ENCODE measurements at regions not wholly inside any gene's neighbourhood (a gene's known extent, or its start where the extent isn't known, plus 50 kb on each side); places are given as distances from the start of the nearest gene placed in this dataset.

GRCh38 chr15:70362350-70362749 lies 264.6 kb upstream of the TLE3 start:
- Histone ChIP-seq H3K4me3 (ENCODE audit: low read length in 3 of 3) (no peak overlapping the region), H3K9me3 (ENCODE audit: control insufficient read depth in 3 of 3, low read length in 3 of 3) (peaks cover 0 to 4% (median 0%) of the 10 kb centered on the region in 3 donors), H3K27ac (ENCODE audit: low read depth, low read length) (no peak overlapping the region), H3K9ac (ENCODE audit: low read depth in 1 of 3, low read length in 3 of 3) (no peak overlapping the region), H3K27me3 (ENCODE audit: control insufficient read depth in 3 of 3, insufficient read depth in 3 of 3, low read length in 3 of 3) (peaks cover 0 to 4% (median 2%) of the 10 kb centered on the region in 3 donors), H3K4me1 (ENCODE audit: control insufficient read depth in 3 of 3, insufficient read depth in 3 of 3, low read length in 3 of 3) (no peaks in the 10 kb centered on the region), H3K36me3 (ENCODE audit: control insufficient read depth in 3 of 3, insufficient read depth in 3 of 3, low read length in 3 of 3) (no peaks in the 10 kb centered on the region)

- peaks cover 0 to 4% (median 0%) of the 10 kb centered on the region in 3 donors for H3K9me3 ChIP-seq (ENCODE audit: control insufficient read depth in 3 of 3, low read length in 3 of 3)
- H3K36me3 ChIP-seq (ENCODE audit: control insufficient read depth in 3 of 3, insufficient read depth in 3 of 3, low read length in 3 of 3), result no peaks in the 10 kb centered on the region
- H3K27me3 ChIP-seq (ENCODE audit: control insufficient read depth in 3 of 3, insufficient read depth in 3 of 3, low read length in 3 of 3), result peaks cover 0 to 4% (median 2%) of the 10 kb centered on the region in 3 donors
- no peaks in the 10 kb centered on the region for H3K4me1 ChIP-seq (ENCODE audit: control insufficient read depth in 3 of 3, insufficient read depth in 3 of 3, low read length in 3 of 3)
- no peak overlapping the region for H3K4me3 ChIP-seq (ENCODE audit: low read length in 3 of 3)
- H3K27ac ChIP-seq (ENCODE audit: low read depth, low read length), result no peak overlapping the region
- no peak overlapping the region for H3K9ac ChIP-seq (ENCODE audit: low read depth in 1 of 3, low read length in 3 of 3)
These were observed 264.2 kb upstream of the TLE3 start for GRCh38 chr15:70361891-70362290.

- Histone ChIP-seq H3K36me3 (ENCODE audit: control insufficient read depth in 3 of 3, insufficient read depth in 3 of 3, low read length in 3 of 3) (no peaks in the 10 kb centered on the region), H3K27me3 (ENCODE audit: control insufficient read depth in 3 of 3, insufficient read depth in 3 of 3, low read length in 3 of 3) (peaks cover 2 to 4% (median 3%) of the 10 kb centered on the region in 3 donors), H3K9me3 (ENCODE audit: control insufficient read depth in 3 of 3, low read length in 3 of 3) (peaks cover 0 to 4% (median 0%) of the 10 kb centered on the region in 3 donors), H3K27ac (ENCODE audit: low read depth, low read length) (no peak overlapping the region), H3K4me3 (ENCODE audit: low read length in 3 of 3) (no peak overlapping the region), H3K4me1 (ENCODE audit: control insufficient read depth in 3 of 3, insufficient read depth in 3 of 3, low read length in 3 of 3) (no peaks in the 10 kb centered on the region), H3K9ac (ENCODE audit: low read depth in 1 of 3, low read length in 3 of 3) (no peak overlapping the region)
These were observed 263.4 kb upstream of the TLE3 start for GRCh38 chr15:70361106-70361505.

DNA sequence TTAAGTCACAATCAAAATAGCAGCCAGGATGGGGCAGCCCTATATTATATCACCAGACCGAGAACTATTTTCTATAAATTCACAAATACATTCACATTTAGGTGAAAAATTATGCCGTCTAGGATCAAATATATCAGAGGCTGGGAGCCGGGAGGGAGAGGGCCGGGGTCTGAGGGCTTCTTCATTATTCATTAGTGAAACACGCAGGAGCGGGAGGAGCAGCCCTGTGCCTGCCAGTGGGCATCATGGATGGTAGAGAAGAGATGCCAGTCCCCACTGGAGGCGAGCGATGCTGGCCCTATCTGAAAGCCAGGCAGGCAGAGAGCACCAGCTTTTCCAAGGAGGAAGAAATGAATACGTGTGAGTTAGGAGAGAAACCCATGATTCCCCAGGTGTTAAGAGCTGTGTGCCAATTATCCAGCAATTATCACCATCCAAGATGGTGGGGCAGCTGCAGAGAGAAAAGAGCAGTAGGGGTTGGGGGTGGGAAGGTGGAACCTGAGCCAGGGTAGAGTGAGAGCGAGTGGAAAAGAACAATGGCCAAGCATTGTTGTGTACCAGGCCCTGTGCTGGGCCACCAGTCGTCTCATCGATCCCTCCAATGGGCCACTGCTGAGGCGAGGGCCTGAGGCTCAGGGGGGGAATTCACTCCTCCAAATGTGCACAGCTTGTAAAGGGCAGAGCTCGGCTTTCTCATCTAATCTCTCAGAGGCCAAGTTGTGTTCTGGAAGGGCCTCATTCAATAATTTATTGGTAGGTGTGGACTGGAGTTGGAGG lies 261.3 kb upstream of the TLE3 start:
- Histone ChIP-seq H3K36me3 (ENCODE audit: control insufficient read depth in 3 of 3, insufficient read depth in 3 of 3, low read length in 3 of 3) (no peaks in the 10 kb centered on the region), H3K9me3 (ENCODE audit: control insufficient read depth in 3 of 3, low read length in 3 of 3) (no peaks in the 10 kb centered on the region), H3K27me3 (ENCODE audit: control insufficient read depth in 3 of 3, insufficient read depth in 3 of 3, low read length in 3 of 3) (peaks cover 2 to 5% (median 4%) of the 10 kb centered on the region in 3 donors), H3K9ac (ENCODE audit: low read depth in 1 of 3, low read length in 3 of 3) (no peak overlapping the region), H3K27ac (ENCODE audit: low read depth, low read length) (no peak overlapping the region), H3K4me1 (ENCODE audit: control insufficient read depth in 3 of 3, insufficient read depth in 3 of 3, low read length in 3 of 3) (no peaks in the 10 kb centered on the region), H3K4me3 (ENCODE audit: low read length in 3 of 3) (no peak overlapping the region)

GRCh38 chr15:70358011-70358819 lies 260.5 kb upstream of the TLE3 start:
- no peak overlapping the region for H3K4me3 ChIP-seq (ENCODE audit: low read length in 3 of 3)
- H3K27ac ChIP-seq (ENCODE audit: low read depth, low read length), result no peak overlapping the region
- no peaks in the 10 kb centered on the region for H3K36me3 ChIP-seq (ENCODE audit: control insufficient read depth in 3 of 3, insufficient read depth in 3 of 3, low read length in 3 of 3)
- no peaks in the 10 kb centered on the region for H3K4me1 ChIP-seq (ENCODE audit: control insufficient read depth in 3 of 3, insufficient read depth in 3 of 3, low read length in 3 of 3)
- no peak overlapping the region for H3K9ac ChIP-seq (ENCODE audit: low read depth in 1 of 3, low read length in 3 of 3)
- peaks cover 2 to 5% (median 4%) of the 10 kb centered on the region in 3 donors for H3K27me3 ChIP-seq (ENCODE audit: control insufficient read depth in 3 of 3, insufficient read depth in 3 of 3, low read length in 3 of 3)
- no peaks in the 10 kb centered on the region for H3K9me3 ChIP-seq (ENCODE audit: control insufficient read depth in 3 of 3, low read length in 3 of 3)

- peaks cover 2 to 5% (median 2%) of the 10 kb centered on the region in 3 donors for H3K27me3 ChIP-seq (ENCODE audit: control insufficient read depth in 3 of 3, insufficient read depth in 3 of 3, low read length in 3 of 3)
These were observed 259.7 kb upstream of the TLE3 start for GRCh38 chr15:70357453-70357852.

DNA sequence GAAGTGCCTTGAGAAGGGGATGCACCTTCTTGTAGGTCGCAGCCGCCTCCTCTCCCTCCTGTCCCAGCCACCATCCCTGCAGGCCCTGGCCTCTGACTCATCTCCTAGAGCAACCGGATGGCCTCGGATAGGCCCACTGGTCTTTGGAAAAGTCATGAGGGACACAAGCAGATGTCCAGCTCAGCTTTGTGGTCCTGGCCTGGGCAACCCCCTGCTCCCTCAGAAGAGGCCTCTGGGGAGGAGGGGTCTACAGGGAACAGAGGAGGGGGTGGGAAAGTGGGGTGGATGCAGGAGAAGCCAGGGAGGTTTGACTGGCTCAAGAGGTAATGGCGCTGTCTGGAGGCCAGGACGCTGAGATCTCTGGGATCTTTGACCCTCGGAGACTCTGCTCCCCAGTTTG lies 259.2 kb upstream of the TLE3 start:
- H3K4me1 ChIP-seq (ENCODE audit: control insufficient read depth in 3 of 3, insufficient read depth in 3 of 3, low read length in 3 of 3), result no peaks in the 10 kb centered on the region
- H3K27ac ChIP-seq (ENCODE audit: low read depth, low read length), result no peak overlapping the region
- H3K27me3 ChIP-seq (ENCODE audit: control insufficient read depth in 3 of 3, insufficient read depth in 3 of 3, low read length in 3 of 3), result peaks cover 0 to 5% (median 3%) of the 10 kb centered on the region in 3 donors
- H3K36me3 ChIP-seq (ENCODE audit: control insufficient read depth in 3 of 3, insufficient read depth in 3 of 3, low read length in 3 of 3), result no peaks in the 10 kb centered on the region
- H3K9ac ChIP-seq (ENCODE audit: low read depth in 1 of 3, low read length in 3 of 3), result no peak overlapping the region
- no peaks in the 10 kb centered on the region for H3K9me3 ChIP-seq (ENCODE audit: control insufficient read depth in 3 of 3, low read length in 3 of 3)
- no peak overlapping the region for H3K4me3 ChIP-seq (ENCODE audit: low read length in 3 of 3)

More at GRCh38 chr15:70357453-70357852, 259.7 kb upstream of the TLE3 start:
- H3K36me3 ChIP-seq (ENCODE audit: control insufficient read depth in 3 of 3, insufficient read depth in 3 of 3, low read length in 3 of 3), result no peaks in the 10 kb centered on the region
- H3K27ac ChIP-seq (ENCODE audit: low read depth, low read length), result no peak overlapping the region
- H3K9ac ChIP-seq (ENCODE audit: low read depth in 1 of 3, low read length in 3 of 3), result no peak overlapping the region
- no peaks in the 10 kb centered on the region for H3K9me3 ChIP-seq (ENCODE audit: control insufficient read depth in 3 of 3, low read length in 3 of 3)
- no peaks in the 10 kb centered on the region for H3K4me1 ChIP-seq (ENCODE audit: control insufficient read depth in 3 of 3, insufficient read depth in 3 of 3, low read length in 3 of 3)
- H3K4me3 ChIP-seq (ENCODE audit: low read length in 3 of 3), result no peak overlapping the region

GRCh38 chr15:70356062-70356860 lies 258.5 kb upstream of the TLE3 start:
- Histone ChIP-seq H3K4me1 (ENCODE audit: control insufficient read depth in 3 of 3, insufficient read depth in 3 of 3, low read length in 3 of 3) (no peaks in the 10 kb centered on the region), H3K9ac (ENCODE audit: low read depth in 1 of 3, low read length in 3 of 3) (no peak overlapping the region), H3K36me3 (ENCODE audit: control insufficient read depth in 3 of 3, insufficient read depth in 3 of 3, low read length in 3 of 3) (no peaks in the 10 kb centered on the region), H3K27ac (ENCODE audit: low read depth, low read length) (no peak overlapping the region), H3K9me3 (ENCODE audit: control insufficient read depth in 3 of 3, low read length in 3 of 3) (no peaks in the 10 kb centered on the region), H3K4me3 (ENCODE audit: low read length in 3 of 3) (no peak overlapping the region), H3K27me3 (ENCODE audit: control insufficient read depth in 3 of 3, insufficient read depth in 3 of 3, low read length in 3 of 3) (peaks cover 0 to 5% (median 3%) of the 10 kb centered on the region in 3 donors)

DNA sequence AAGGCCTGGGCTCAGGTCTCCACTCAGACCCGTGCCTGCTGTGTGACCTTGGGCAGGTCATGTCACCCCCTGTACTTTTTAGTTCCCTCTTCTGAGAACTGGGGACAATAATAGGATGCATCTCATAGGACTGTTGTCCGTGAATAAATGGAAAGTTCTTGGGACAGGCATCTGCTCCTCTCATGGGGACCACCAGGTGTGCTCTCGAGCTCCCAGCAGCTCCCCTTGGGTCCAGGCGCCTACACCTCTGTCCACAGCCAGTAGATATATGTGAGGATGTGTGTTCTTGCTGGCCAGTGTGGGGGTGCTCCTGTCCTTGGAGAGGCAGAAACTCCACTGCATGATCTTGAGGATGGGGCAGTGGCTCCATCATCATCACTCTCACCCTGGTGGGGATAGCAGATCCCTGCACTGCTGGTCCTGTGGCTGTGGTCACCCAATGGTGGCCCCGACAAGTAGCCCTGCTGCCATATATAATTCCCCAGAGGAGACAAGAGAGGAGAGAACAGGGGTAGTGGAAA lies 257.6 kb upstream of the TLE3 start:
- Histone ChIP-seq H3K9me3 (ENCODE audit: control insufficient read depth in 3 of 3, low read length in 3 of 3) (no peaks in the 10 kb centered on the region), H3K4me1 (ENCODE audit: control insufficient read depth in 3 of 3, insufficient read depth in 3 of 3, low read length in 3 of 3) (no peaks in the 10 kb centered on the region)

More for the DNA sequence above, 257.6 kb upstream of the TLE3 start:
- no peak overlapping the region for H3K27ac ChIP-seq (ENCODE audit: low read depth, low read length)
- no peaks in the 10 kb centered on the region for H3K36me3 ChIP-seq (ENCODE audit: control insufficient read depth in 3 of 3, insufficient read depth in 3 of 3, low read length in 3 of 3)
- H3K27me3 ChIP-seq (ENCODE audit: control insufficient read depth in 3 of 3, insufficient read depth in 3 of 3, low read length in 3 of 3), result peaks cover 0 to 5% (median 3%) of the 10 kb centered on the region in 3 donors
- no peak overlapping the region for H3K9ac ChIP-seq (ENCODE audit: low read depth in 1 of 3, low read length in 3 of 3)
- H3K4me3 ChIP-seq (ENCODE audit: low read length in 3 of 3), result no peak overlapping the region

Data from skeletal muscle tissue (tissue), 3 donors.